OCI-LY1 (cell line): ENCODE measurements at regions not wholly inside any gene's neighbourhood (a gene's known extent, or its start where the extent isn't known, plus 50 kb on each side); places are given as distances from the start of the nearest gene placed in this dataset.
A peak's percentile ranks its signal among the peaks of the same experiment; 100 is the strongest.

Experiments
- H2AFZ ChIP-seq: fragments of 200-600 bp; sonication (generic), shearing (Covaris generic); 2 replicates; pipeline ENCODE4 v1.6.0; 2014; ENCODE audit warnings: antibody characterized with exemption, mild to moderate bottlenecking, low read length
- H3F3A ChIP-seq: fragments of 200-600 bp; sonication (generic), shearing (Covaris generic); 2 replicates; pipeline ENCODE4 v1.6.0; 2014; ENCODE audit warnings: mild to moderate bottlenecking, antibody characterized with exemption, low read length, moderate library complexity; ENCODE audit not compliant: insufficient read depth
- H3K27ac ChIP-seq: fragments of 200-600 bp; sonication (generic); 2 replicates; pipeline ENCODE4 v1.5.1; 2014; ENCODE audit warnings: low read length, mixed run types, mild to moderate bottlenecking, low read depth; ENCODE audit not compliant: poor library complexity, severe bottlenecking
- H3K27me3 ChIP-seq: fragments of 200-600 bp; sonication (generic); 2 replicates; pipeline ENCODE4 v1.6.0; 2014; ENCODE audit warnings: antibody characterized with exemption, mild to moderate bottlenecking, low read length, moderate library complexity; ENCODE audit not compliant: insufficient read depth
- H3K36me3 ChIP-seq: fragments of 200-600 bp; sonication (generic); 2 replicates; pipeline ENCODE4 v1.6.1; 2014; ENCODE audit warnings: mild to moderate bottlenecking, antibody characterized with exemption, low read length, moderate library complexity, mixed read lengths; ENCODE audit not compliant: insufficient read depth
- H3K4me1 ChIP-seq: fragments of 200-600 bp; sonication (generic); 2 replicates; pipeline ENCODE4 v1.5.1; 2014; ENCODE audit warnings: mild to moderate bottlenecking, low read length, moderate library complexity; ENCODE audit not compliant: insufficient read depth, severe bottlenecking
- H3K4me2 ChIP-seq: fragments of 200-600 bp; sonication (generic), shearing (Covaris generic); 2 replicates; pipeline ENCODE4 v1.6.1; 2014; ENCODE audit warnings: low read length
- H3K4me3 ChIP-seq: fragments of 200-600 bp; sonication (generic); 2 replicates; pipeline ENCODE4 v1.5.1; 2014; ENCODE audit warnings: low read length, low read depth, mild to moderate bottlenecking, mixed read lengths; ENCODE audit not compliant: poor library complexity, severe bottlenecking
- H3K79me2 ChIP-seq: fragments of 200-600 bp; shearing (Covaris generic); 2 replicates; pipeline ENCODE4 v1.6.1; 2016; ENCODE audit warnings: mixed run types, low read length, mixed read lengths; ENCODE audit not compliant: insufficient read depth
- H3K9ac ChIP-seq: fragments of 200-600 bp; sonication (generic), shearing (Covaris generic); 2 replicates; pipeline ENCODE4 v1.6.1; 2014; ENCODE audit warnings: mild to moderate bottlenecking, low read length, mixed read lengths
- H3K9me2 ChIP-seq: fragments of 200-600 bp; sonication (generic), shearing (Covaris generic); 2 replicates; pipeline ENCODE4 v1.6.1; 2014; ENCODE audit warnings: low read depth, mild to moderate bottlenecking, low read length, mixed read lengths
- H3K9me3 ChIP-seq: fragments of 200-600 bp; shearing (Covaris generic); 2 replicates; pipeline ENCODE4 v1.6.1; 2014; ENCODE audit warnings: low read length, mixed read lengths
- H4K20me1 ChIP-seq: fragments of 200-600 bp; sonication (generic), shearing (Covaris generic); 2 replicates; pipeline ENCODE4 v1.6.0; 2016; ENCODE audit warnings: mild to moderate bottlenecking, low read length; ENCODE audit not compliant: insufficient read depth
- CTCF ChIP-seq: fragments of 200-600 bp; sonication (generic), shearing (Covaris generic); IDR thresholded peaks from 2 replicates; pipeline ENCODE4 v1.5.1; 2017; ENCODE audit warnings: mild to moderate bottlenecking, antibody characterized with exemption, low read length, moderate library complexity, mixed read lengths
- EZH2 ChIP-seq: fragments of 200-600 bp; sonication (generic), shearing (Covaris generic); IDR thresholded peaks from 2 replicates; pipeline ENCODE4 v1.8.0; 2017; ENCODE audit warnings: borderline replicate concordance, mixed run types, mild to moderate bottlenecking, antibody characterized with exemption, low read length, moderate library complexity, mixed read lengths

- H4K20me1 ChIP-seq, result no peaks in the 10 kb centered on the region
- no peak overlapping the region for H3K4me3 ChIP-seq
- TF ChIP-seq CTCF (no peak), EZH2 (no peak)
- no peaks in the 10 kb centered on the region for H3K4me1 ChIP-seq
- H3K4me2 ChIP-seq, result no peak overlapping the region
- no peaks in the 10 kb centered on the region for H3K27me3 ChIP-seq
- H3K79me2 ChIP-seq, result no peaks in the 10 kb centered on the region
- H3K36me3 ChIP-seq, result no peaks in the 10 kb centered on the region
- H3F3A ChIP-seq, result no peaks in the 10 kb centered on the region
- no peak overlapping the region for H3K9ac ChIP-seq
- H3K27ac ChIP-seq, result no peak overlapping the region
- H2AFZ ChIP-seq, result no peak overlapping the region
- no peaks in the 10 kb centered on the region for H3K9me2 ChIP-seq
- H3K9me3 ChIP-seq, result no peaks in the 10 kb centered on the region
These were observed 1044.2 kb upstream of the CDH9 start for GRCh38 chr5:28082610-28083009.

GRCh38 chr5:28077291-28078240 is 1039.2 kb upstream of the CDH9 start:
- Histone ChIP-seq H3K27ac (no peak overlapping the region), H3K9me2 (no peaks in the 10 kb centered on the region), H3K79me2 (no peaks in the 10 kb centered on the region), H3K9me3 (no peaks in the 10 kb centered on the region), H4K20me1 (no peaks in the 10 kb centered on the region), H3K27me3 (no peaks in the 10 kb centered on the region), H3K4me1 (no peaks in the 10 kb centered on the region), H3K36me3 (no peaks in the 10 kb centered on the region), H2AFZ (no peak overlapping the region), H3F3A (no peaks in the 10 kb centered on the region), H3K4me3 (no peak overlapping the region), H3K9ac (no peak overlapping the region), H3K4me2 (no peak overlapping the region)
- TF ChIP-seq CTCF (no peak), EZH2 (no peak)

GRCh38 chr5:28066856-28067255 is 1028.5 kb upstream of the CDH9 start:
- Histone ChIP-seq H3K36me3 (no peaks in the 10 kb centered on the region), H3K4me1 (no peaks in the 10 kb centered on the region), H3K79me2 (no peaks in the 10 kb centered on the region), H3F3A (no peaks in the 10 kb centered on the region), H3K4me2 (no peak overlapping the region), H2AFZ (no peak overlapping the region), H3K9me2 (no peaks in the 10 kb centered on the region), H3K9me3 (no peaks in the 10 kb centered on the region), H3K9ac (no peak overlapping the region), H4K20me1 (no peaks in the 10 kb centered on the region), H3K27me3 (no peaks in the 10 kb centered on the region), H3K27ac (no peak overlapping the region), H3K4me3 (no peak overlapping the region)
- TF ChIP-seq EZH2, result no peak
- TF ChIP-seq CTCF, result peak; percentile 21; the same call in 1 of the 2 replicates
